Activated T-cell treated with anti-CD3 and anti-CD28 coated beads for 4 hours (primary cell): ENCODE measurements at regions not wholly inside any gene's neighbourhood (a gene's known extent, or its start where the extent isn't known, plus 50 kb on each side); places are given as distances from the start of the nearest gene placed in this dataset.
"Not testable (repeated sequence)": the region's sequence is repeated elsewhere in the genome, so short reads cannot be mapped to it uniquely, and the experiment has no call there.

Experiments used
- DNase-seq: peaks from one replicate; pipeline ENCODE4 v3.0.0-alpha.2; 2020

DNA sequence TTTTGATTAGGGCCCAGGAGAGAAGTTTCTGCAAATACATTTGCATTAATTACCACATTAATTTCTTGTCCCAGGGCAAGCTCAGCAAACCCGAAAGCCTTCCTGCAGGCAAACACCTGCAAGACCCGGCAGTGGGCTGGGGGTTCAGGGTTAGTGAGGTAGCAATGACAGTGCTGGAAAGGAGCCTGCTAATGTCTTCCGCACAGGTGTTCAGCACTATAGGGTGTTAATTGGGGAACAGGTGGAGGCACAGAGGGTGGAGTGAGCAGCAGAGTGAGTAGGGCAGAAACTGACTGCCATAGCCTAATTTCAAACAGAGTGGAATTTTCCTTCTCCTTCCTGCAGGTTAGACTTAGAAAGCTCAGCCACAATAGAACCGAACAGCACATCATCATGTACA is 50.9 kb upstream of the UBASH3B start:
- no peak for DNase-seq

DNA sequence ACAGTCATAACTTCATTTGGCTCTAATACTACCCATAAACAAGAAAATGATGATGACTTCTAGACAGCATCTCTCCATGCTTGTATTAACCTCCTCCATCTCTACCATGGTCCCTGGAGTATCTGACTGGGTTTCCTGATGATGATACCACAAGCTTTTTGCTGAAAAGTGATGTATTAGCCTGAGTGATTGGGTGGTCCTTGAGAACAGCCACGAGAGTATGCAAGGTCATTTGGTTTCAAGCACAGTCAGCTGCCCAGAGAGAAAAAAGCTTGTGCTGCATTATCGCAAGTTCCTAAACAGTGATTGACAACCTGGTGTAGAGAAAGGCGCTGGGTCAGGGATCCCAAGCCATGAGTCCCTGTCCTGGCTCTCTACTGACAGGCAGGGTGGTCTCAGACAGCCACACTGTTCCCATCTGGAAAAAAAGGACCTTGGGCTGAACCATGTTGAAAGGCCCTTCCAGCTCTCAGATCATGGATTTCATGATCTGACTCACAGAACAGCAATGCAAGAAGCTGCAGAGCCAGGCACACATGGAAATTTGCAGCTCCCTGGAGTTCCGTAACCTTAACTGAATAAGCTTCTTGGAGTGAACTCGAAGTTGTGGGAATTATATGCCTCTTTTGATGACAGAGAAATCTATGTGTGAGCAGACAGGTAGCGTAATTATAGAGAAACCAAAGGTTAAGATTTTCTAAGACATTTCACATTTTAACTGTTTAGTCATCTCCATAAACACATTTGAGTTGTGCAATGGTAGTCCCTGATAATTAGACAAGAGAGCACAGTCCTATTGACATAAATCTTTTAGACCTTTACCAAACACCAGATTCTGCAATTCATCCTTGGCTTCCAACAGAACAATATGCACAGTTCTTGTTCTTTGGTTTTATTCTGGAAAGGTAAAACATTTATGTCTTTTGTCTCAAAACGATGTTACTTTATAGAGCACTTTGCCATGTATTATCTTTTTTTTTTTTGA is 54.1 kb upstream of the UBASH3B start:
- no peak for DNase-seq

DNA sequence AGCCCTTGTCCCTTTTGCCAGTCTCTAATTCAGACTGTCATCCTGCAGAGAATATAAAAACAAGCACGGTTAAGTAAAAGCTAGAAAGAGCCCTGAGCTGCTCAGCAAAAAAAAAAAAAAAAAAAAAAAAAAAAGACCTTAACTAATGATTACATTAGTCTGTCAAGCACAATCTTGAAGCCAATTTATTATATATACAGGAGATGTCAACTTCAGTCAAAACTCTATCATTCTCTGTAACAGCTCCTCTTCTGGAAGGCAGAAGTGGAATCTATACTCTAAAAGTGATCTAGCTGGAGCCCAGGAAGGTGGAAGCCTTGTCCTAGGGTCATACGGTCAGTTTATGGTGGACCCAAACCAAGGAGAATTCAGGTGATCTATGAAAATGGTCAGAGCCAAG is 55.2 kb upstream of the UBASH3B start:
- no peak for DNase-seq

DNA sequence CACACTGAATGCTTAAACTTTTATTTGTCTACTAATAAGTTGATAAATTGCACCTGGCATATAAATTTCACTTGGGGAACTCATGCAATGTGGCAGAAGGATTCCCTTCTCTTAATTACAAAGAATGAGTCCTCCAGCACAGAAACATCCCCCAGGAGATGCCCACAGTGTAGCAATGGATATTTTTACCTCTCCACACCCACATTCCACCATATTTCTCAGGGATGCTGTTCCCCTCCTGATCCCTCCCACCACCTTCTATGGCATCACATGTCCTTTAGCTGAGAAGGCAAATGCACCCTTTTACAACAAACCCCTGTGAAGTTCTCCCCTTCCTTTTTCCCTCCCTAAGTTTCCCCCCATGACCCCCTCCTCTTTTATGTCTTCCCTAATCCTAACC is 56.1 kb upstream of the UBASH3B start:
- DNase-seq = no peak

DNA sequence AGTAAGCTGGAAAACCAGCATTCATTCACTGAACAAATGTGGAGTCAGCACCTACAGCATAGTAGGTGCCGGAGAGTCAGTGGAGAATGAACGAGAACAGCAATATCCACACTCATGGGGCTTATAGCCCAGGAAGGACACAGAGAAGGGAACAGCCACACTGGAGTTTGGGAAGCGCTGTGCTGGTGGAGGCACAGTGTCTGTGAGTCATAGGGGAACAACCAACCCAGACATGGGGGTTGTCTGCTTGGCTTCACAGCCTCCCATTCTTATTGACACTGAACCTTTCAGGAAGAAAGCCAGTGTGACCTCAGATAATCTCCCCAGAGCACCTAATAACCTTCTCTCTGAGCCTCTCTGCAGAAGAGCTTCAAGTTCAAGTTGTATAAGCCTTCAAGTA is 56.6 kb upstream of the UBASH3B start:
- no peak for DNase-seq

DNA sequence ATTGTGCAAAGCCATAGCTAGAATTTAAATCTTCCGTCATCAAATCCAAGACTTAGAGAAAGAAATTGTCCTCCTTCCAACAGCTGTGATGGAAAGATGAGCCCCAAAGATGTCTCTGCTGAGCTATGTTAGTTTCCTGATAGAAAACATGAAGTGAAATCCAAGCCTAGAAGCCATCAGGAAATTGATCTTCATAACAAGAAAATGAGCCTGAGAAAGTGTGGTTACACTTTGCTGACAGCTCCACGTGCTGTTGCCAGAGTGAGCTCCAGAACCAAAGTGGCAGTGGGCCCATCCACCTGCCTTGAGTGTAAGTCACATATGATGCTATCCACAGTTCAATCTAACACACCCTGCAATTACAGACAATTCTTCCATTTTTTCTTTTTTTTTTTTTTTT is 58.0 kb upstream of the UBASH3B start:
- DNase-seq = no peak

DNA sequence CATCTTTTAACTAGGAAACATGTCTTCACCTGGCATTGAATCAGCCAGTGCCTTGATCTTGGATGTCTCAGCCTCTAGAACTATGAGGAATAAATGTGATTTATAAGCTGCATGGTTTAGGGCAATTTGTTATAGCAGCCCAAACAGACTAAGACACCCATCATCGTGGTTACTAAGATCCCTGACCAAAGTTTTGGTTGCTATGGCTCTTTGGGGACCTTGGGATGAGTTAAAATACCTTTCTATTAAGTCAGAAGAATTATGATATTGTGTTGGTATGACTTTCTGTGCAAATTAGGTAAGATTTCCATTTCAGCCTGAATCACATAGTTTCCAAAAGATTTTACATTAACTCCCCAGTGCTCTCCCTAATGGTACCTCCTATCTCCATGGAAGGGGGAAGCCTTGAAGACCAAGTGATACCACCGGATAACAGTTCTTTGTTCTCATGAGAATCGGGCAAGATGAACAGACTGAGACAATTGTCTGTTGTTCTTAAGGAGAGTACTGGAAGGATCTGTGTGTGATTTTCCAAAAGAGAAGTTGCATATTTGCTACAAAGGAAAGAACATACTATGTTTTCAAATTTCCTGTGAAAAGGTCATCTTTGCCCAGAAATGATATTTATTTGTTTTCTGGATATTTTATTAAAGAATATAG is 60.4 kb upstream of the UBASH3B start:
- DNase-seq = no peak

DNA sequence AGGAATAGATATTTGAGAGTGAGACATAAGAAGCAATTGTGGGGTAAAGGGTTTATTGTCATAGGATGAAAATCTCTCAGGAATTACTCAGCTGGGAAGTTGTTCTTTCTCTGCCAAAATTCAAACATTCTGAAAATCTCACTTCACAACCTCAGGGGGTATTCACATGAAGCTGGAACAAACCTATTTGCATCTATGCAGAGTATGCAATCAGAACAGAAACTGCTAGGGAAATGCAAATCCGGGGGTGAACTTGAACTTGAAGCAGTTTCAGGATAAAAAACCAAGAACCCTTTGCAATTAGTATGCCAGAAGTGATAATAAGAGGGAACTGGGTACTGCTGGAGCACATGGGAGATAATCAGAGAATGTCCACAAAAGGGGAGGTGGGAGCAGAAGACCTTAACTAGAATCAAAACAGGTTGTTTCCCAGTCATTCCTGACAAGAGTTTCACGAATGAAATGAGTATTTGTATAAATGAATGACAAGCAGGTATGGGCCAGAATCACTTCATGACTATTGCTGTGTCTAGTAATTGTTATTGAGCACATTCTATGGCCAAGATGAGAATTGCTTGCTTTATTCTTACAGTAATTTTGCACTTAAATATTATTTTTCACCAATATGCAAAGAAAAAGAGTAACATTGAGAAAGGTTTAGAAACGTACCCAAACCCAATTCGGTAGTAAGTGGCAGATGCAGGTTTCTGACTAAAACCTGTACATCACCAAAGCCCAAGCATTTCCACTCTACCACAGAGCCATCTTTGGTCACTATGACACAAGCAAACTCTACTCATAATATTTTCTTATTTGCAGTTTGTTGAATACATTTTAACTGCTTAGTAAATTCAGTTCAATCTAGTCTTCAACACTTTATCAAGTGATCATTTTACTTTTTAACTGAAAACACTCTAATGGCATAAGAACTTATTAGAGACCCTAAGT is 61.8 kb upstream of the UBASH3B start:
- no peak for DNase-seq

DNA sequence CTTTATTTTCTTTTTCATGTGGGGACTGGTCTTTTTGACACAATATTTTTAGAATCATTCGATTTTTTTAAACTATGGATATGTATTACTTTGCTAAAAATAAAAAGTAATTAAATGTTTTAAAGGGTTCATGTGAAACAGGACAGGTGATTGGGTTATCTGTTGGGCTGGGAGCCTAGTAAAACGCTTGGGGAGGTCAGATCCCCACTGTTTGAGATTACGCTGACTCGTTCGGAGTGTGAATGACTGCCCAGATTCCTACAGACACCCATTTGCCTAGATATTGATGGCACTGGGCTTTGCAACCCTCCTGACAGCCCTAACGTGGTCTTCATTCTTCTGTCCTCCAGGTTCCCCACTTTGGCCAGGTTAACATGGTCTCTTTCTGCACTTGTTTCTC is 62.9 kb upstream of the UBASH3B start:
- no peak for DNase-seq

DNA sequence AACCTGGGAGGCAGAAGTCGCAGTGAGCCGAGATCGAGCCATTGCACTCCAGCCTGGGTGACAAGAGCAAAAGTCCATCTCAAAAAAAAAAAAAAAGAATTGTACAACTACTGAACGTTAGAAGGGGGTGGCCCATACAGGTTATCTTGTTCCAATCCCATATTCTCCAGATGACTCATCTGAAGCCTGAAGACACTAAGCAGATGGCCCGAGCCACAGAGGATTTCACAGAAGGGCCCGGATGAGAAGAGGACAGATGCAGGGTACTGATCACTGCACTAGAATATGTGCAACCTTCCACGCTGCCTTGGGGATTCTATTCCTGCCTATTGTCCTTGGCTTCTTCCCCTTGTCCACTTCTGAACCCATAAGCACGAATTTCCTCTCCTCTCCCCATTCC is 70.9 kb upstream of the UBASH3B start:
- no peak for DNase-seq

DNA sequence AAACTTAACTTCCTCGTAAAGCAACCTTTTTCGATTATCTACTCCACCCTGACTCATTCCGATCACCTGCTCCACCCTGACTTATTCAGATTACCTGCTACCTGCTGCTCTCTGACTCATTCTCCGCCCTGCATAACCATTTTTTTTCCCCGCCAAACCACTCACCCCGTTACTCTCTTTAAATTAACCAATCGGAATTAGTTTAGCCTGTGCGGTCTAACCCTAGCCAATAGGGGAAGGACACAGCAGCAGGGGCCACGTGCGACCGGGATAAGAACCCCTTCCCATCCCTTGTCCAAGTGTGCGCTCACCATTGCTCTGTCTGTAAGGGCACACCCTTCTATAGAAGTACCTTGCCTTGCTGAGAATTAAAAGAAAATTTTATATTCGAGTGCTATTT is 75.5 kb upstream of the UBASH3B start:
- not testable (repeated sequence) for DNase-seq

DNA sequence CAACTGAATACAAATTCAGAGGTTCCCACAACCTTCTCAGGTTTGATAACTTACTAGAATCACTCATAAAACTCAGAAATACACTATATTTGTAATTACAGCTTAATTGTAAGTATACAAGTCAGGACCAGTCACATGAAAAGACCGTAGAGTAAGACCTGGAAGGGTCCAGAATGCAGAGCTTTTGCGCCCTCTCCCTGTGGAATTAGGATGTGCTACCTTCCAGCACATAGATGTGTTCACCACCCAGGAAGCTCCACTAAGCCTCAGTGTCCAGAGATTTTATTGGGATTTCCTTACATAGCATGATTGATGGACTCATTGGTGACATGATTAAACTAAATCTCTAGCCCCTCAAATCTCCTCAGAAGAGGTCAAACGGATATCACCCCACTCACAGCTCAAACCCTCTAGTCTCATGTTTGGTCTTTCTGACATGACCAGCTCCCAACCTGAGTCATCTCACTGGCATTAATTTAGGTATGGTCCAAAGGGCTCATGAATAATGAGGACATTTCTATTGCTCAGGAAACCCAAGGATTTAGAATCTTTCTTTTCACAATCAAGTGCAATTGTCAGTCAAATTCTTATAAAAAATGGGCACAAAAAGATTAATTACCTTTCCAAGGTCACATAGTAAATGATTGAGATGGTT is 77.2 kb upstream of the UBASH3B start:
- DNase-seq = no peak

DNA sequence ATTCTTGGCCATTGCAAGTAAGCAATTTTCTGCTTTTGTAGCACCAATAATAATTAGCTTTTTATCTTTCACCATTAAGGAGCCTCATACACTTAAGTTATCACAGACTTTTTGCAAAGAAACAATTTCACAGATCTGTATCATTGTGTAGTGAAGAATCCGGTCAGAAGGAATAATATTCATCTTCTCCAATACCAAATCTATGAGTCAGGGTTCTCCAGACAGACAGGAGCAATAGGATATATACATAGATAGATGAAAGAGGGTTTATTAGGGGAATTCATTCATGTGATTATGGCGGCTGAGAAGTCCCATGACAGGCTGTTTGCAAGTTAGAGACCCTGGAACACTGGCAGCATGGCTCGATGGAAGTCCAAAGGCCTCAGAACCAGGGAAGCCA is 82.9 kb upstream of the UBASH3B start:
- no peak for DNase-seq

DNA sequence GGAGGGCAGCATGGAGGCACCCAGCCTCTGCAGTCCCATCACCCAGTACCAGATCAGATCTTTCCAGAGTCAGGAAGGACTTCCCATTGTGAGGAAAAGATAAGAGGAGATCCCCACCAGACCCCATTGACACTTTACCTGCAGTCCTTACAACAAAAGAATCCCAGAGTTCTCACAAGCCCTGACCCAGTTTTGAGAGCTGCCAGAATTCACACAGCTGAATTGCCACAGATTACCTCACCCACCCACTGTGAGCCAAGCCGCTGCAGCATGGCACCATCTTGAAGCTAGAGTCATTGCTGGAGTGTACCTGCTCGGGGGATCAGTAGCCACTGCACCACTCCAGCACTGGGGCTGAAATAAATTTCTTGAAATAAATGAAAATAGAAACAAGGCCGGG is 91.8 kb upstream of the UBASH3B start:
- DNase-seq = no peak

DNA sequence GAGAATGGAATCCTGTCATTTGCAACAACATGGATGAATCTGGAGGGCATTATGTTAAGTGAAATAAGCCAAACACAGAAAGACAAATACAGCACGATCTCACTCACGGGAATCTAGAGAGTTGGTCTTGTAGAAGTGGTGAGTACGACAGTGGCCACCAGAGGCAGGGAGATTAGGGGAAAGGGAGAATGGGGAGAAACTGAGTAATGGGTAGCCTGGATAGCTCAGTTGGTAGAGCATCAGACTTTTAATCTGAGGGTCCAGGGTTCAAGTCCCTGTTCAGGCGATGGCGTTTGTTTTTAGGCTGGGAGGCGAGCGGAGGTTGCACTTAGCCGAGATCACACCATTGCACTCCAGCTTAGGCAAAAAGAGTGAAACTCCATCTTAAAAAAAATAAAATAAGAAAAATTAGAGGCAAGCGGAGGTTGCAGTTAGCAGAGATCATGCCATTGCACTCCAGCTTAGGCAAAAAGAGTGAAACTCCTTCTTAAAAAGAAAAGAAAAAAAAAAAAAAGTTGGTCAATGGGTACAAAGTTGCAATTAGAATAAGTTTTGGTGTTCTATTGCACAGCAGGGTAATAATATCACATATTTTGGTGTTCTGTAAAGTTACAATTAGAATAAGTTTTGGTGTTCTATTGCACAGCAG is 95.7 kb upstream of the UBASH3B start:
- no peak for DNase-seq

DNA sequence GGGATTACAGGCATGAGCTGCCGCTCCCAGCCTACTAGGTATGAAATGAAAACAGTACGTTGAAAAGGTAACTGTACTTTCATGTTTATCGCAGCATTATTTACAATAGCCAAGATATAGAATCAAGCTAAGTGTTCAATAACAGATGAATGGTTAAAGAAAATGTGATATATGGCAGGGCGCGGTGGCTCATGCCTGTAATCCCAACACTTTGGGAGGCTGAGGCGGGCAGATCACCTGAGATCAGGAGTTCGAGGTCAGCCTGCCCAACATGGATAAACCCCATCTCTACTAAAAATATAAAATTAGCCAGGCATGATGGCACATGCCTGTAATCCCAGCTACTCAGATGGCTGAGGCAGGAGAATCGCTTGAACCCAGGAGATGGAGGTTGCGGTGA is 96.3 kb upstream of the UBASH3B start:
- DNase-seq = not testable (repeated sequence)

DNA sequence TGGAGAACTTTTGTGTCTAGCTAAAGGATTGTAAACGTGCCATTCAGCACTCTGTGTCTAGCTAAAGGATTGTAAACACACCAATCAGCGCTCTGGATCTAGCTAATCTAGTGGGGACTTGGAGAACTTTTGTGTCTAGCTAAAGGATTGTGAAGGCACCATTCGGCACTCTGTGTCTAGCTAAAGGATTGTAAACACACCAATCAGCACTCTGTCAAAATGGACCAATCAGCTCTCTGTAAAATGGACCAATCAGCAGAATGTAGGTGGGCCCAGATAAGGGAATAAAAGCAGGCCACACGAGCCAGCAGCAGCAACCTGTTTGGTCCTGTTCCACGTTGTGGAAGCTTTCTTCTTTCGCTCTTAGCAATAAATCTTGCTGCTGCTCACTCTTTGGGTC is 98.4 kb upstream of the UBASH3B start:
- DNase-seq = not testable (repeated sequence)

DNA sequence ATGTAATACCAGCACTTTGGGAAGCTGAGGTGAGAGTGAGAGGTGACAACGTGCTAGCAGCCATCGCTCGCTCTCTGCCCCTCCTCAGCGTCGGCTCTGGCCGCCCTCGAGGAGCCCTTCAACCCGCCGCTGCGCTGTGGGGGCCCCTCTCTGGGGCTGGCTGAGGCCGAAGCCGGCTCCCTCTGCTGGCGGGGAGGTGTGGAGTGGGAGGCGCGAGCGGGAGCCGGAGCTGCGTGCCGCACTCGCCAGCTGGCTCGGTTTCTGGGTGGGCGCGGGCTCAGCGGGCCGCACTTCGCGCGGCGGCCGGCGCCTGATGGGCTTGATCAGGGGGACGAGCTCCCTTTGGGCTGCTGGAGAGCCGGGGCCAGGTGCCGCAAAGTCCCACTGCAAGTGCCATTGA is 98.9 kb upstream of the UBASH3B start:
- DNase-seq = no peak

DNA sequence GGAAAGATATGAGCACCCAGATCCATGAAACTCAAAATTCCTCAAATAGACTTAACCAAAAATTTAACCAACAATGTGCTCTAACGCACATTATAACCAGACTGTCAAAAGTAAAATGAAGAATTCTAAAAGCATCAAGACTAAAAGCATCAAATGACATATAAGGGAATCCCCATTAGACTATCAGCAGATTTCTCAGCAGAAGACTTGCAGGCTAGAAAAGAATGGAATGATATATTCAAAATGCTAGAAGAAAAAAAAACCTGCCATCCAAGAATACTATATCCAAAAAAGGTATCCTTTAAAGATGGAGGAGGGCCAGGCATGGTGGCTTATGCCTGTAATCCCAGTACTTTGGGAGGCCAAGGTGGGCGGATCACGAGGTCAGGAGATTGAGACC is 117.5 kb upstream of the UBASH3B start:
- no peak for DNase-seq

DNA sequence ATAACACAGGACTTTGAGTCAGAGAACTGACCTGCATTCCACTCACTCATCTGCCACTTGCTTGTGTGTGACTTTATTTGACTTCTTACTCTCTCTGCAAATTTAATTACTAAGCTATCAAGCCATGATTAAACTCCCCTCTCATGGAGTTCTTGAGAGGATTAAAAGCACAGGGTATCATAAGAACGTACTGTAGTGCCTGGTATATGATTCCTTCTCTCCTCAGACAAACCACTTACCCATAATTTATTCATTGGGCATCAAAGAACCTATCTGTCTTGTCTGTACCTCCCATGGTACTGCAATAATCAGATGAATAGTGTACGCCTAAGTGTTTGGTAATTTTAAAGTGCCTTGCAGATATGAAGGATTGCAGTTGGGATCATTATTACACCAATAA is 130.6 kb upstream of the UBASH3B start:
- no peak for DNase-seq

DNA sequence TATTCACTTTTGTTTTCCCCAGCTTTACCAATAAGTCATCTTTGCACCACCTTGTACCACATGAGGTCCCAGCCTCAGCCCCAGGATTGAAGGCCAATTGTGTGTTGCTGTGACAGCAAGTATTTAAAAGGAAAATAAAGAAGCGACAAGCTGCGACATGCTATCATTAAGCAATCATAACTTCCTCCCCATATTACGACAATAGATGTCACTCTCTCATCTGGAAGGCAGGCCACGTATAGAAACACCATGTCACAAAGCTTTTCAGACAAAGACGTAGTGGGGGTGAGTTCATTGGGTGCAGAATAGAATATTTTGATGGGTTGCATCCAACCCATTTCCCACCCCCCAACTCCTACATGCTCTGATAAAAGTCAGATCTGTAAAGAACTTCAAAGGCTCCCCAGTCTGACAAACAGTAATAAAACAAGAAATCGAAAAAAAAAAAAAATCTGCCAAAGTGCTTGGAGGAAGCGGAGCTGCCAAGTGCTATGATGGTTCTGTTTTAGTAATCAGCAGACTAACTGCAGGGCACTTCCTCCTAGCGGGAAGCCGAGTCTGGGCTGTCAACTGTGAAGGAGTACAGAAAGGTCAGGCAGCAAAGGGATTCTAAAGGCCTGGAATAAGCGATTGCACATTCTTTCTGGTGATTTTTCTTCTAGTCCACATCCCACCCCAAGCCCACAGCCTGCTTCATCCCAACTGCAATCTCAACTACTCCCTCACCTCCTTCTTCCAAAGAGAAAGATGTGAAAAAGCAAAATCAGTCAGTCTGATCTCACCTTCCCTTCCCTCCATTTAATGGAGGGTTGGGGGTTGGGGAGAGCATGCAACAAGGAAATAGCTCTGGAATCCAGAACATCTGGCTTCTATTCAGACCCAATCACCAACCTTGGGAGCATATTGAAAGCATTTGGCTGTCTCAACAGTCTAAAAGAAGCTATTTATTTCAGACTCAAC is 131.4 kb upstream of the UBASH3B start:
- DNase-seq = no peak
